Stimulated activated CD8-positive, alpha-beta memory T cell treated with anti-CD3 and anti-CD28 coated beads, Interleukin-2, amount 100 ng/mL, for 48 hours (primary cell): ENCODE measurements at regions not wholly inside any gene's neighbourhood (a gene's known extent, or its start where the extent isn't known, plus 50 kb on each side); places are given as distances from the start of the nearest gene placed in this dataset.

Experiments
- DNase-seq, 2 donors: peaks; one replicate each; pipeline ENCODE4 v3.0.0-alpha.2; 2020; ENCODE audit warnings: low read depth in 2 of 2

GRCh38 chr4:74615411-74615810 lies 170.5 kb downstream of the AREG start:
- no peak for DNase-seq

GRCh38 chr4:74618166-74618565 lies 173.2 kb downstream of the AREG start:
- DNase-seq, result no peak

- no peak for DNase-seq
These were observed 173.7 kb downstream of the AREG start for GRCh38 chr4:74618659-74619058.

GRCh38 chr4:74619931-74620702 lies 174.2 kb downstream of the BTC start:
- no peak for DNase-seq

- DNase-seq, result no peak
These were observed 172.7 kb downstream of the BTC start for GRCh38 chr4:74621616-74622015.

- no peak for DNase-seq
These were observed 171.3 kb downstream of the BTC start for GRCh38 chr4:74623041-74623440.

- no peak for DNase-seq
These were observed 169.8 kb downstream of the BTC start for GRCh38 chr4:74624351-74625151.

- no peak for DNase-seq
These were observed 168.3 kb downstream of the BTC start for GRCh38 chr4:74625981-74626380.

GRCh38 chr4:74627093-74627492 lies 167.2 kb downstream of the BTC start:
- DNase-seq, result no peak

- no peak for DNase-seq
These were observed 166.8 kb downstream of the BTC start for GRCh38 chr4:74627504-74627903.

- DNase-seq, result no peak
These were observed 165.3 kb downstream of the BTC start for GRCh38 chr4:74628852-74629620.

- no peak for DNase-seq
These were observed 163.8 kb downstream of the BTC start for GRCh38 chr4:74630551-74630950.

GRCh38 chr4:74631338-74631737 lies 163.0 kb downstream of the BTC start:
- no peak for DNase-seq

- no peak for DNase-seq
These were observed 162.3 kb downstream of the BTC start for GRCh38 chr4:74631988-74632387.

- DNase-seq, result peak; percentile 0 to 5
These were observed 161.7 kb downstream of the BTC start for GRCh38 chr4:74632634-74633033.

GRCh38 chr4:74635074-74635473 lies 159.2 kb downstream of the BTC start:
- DNase-seq, result no peak

- no peak for DNase-seq
These were observed 158.7 kb downstream of the BTC start for GRCh38 chr4:74635490-74636123.

- DNase-seq, result no peak
These were observed 156.3 kb downstream of the BTC start for GRCh38 chr4:74638001-74638400.

- DNase-seq, result no peak
These were observed 155.6 kb downstream of the BTC start for GRCh38 chr4:74638689-74639088.

GRCh38 chr4:74640111-74640903 lies 154.0 kb downstream of the BTC start:
- DNase-seq, result no peak

GRCh38 chr4:74642006-74642405 lies 152.3 kb downstream of the BTC start:
- DNase-seq, result no peak
